ENCODE measurements at regions not wholly inside any gene's neighbourhood (a gene's known extent, or its start where the extent isn't known, plus 50 kb on each side); places are given as distances from the start of the nearest gene placed in this dataset.

GRCh38 chr3:118167571-118167970 lies 867.1 kb downstream of the IGSF11 start:
- no peak for TF ChIP-seq FOXP2 (optimal IDR thresholded peaks at IDR 0.05; ENCODE audit: borderline replicate concordance, extremely low read depth, extremely low read length, insufficient read depth)
- TF ChIP-seq TAF1 (IDR thresholded peaks at IDR 0.05; ENCODE audit: borderline replicate concordance, insufficient read depth, low read length): no peak
- no peak for TF ChIP-seq REST (IDR thresholded peaks at IDR 0.05; ENCODE audit: insufficient read depth in 1 of 2, low read depth in 2 of 2, low read length in 2 of 2)
- no peak for TF ChIP-seq POLR2AphosphoS5 (IDR thresholded peaks at IDR 0.05; ENCODE audit: low read depth, low read length)
- TF ChIP-seq SIN3A (IDR thresholded peaks at IDR 0.05; ENCODE audit: borderline replicate concordance, insufficient read depth, low read length): no peak

GRCh38 chr3:118168175-118168574 lies 866.5 kb downstream of the IGSF11 start:
- no peak for TF ChIP-seq POLR2AphosphoS5 (IDR thresholded peaks at IDR 0.05; ENCODE audit: low read depth, low read length)
- TF ChIP-seq TAF1 (IDR thresholded peaks at IDR 0.05; ENCODE audit: borderline replicate concordance, insufficient read depth, low read length): no peak
- no peak for TF ChIP-seq SIN3A (IDR thresholded peaks at IDR 0.05; ENCODE audit: borderline replicate concordance, insufficient read depth, low read length)
- no peak for TF ChIP-seq REST (IDR thresholded peaks at IDR 0.05; ENCODE audit: insufficient read depth in 1 of 2, low read depth in 2 of 2, low read length in 2 of 2)
- TF ChIP-seq FOXP2 (optimal IDR thresholded peaks at IDR 0.05; ENCODE audit: borderline replicate concordance, extremely low read depth, extremely low read length, insufficient read depth): no peak

GRCh38 chr3:118171236-118171852 lies 863.3 kb downstream of the IGSF11 start:
- TF ChIP-seq SIN3A (IDR thresholded peaks at IDR 0.05; ENCODE audit: borderline replicate concordance, insufficient read depth, low read length): no peak
- TF ChIP-seq REST (IDR thresholded peaks at IDR 0.05; ENCODE audit: insufficient read depth in 1 of 2, low read depth in 2 of 2, low read length in 2 of 2): no peak
- TF ChIP-seq TAF1 (IDR thresholded peaks at IDR 0.05; ENCODE audit: borderline replicate concordance, insufficient read depth, low read length): no peak

GRCh38 chr3:118180853-118181252 lies 853.8 kb downstream of the IGSF11 start:
- no peak for TF ChIP-seq SIN3A (IDR thresholded peaks at IDR 0.05; ENCODE audit: borderline replicate concordance, insufficient read depth, low read length)
- no peak for TF ChIP-seq FOXP2 (optimal IDR thresholded peaks at IDR 0.05; ENCODE audit: borderline replicate concordance, extremely low read depth, extremely low read length, insufficient read depth)
- no peak for TF ChIP-seq POLR2AphosphoS5 (IDR thresholded peaks at IDR 0.05; ENCODE audit: low read depth, low read length)
- no peak for TF ChIP-seq REST (IDR thresholded peaks at IDR 0.05; ENCODE audit: insufficient read depth in 1 of 2, low read depth in 2 of 2, low read length in 2 of 2)
- TF ChIP-seq TAF1 (IDR thresholded peaks at IDR 0.05; ENCODE audit: borderline replicate concordance, insufficient read depth, low read length): no peak

- TF ChIP-seq TAF1 (IDR thresholded peaks at IDR 0.05; ENCODE audit: borderline replicate concordance, insufficient read depth, low read length): no peak
- TF ChIP-seq POLR2AphosphoS5 (IDR thresholded peaks at IDR 0.05; ENCODE audit: low read depth, low read length): no peak
- no peak for TF ChIP-seq FOXP2 (optimal IDR thresholded peaks at IDR 0.05; ENCODE audit: borderline replicate concordance, extremely low read depth, extremely low read length, insufficient read depth)
- TF ChIP-seq SIN3A (IDR thresholded peaks at IDR 0.05; ENCODE audit: borderline replicate concordance, insufficient read depth, low read length): no peak
- no peak for TF ChIP-seq REST (IDR thresholded peaks at IDR 0.05; ENCODE audit: insufficient read depth in 1 of 2, low read depth in 2 of 2, low read length in 2 of 2)
Observed at GRCh38 chr3:118181274-118181673, 853.4 kb downstream of the IGSF11 start.

Measured in PFSK-1 (cell line).